CD14-positive monocyte (primary cell): ENCODE measurements at regions not wholly inside any gene's neighbourhood (a gene's known extent, or its start where the extent isn't known, plus 50 kb on each side); places are given as distances from the start of the nearest gene placed in this dataset.

ENCODE experiments used
- DNase-seq, 3 donors: peaks; one replicate each; pipeline ENCODE4 v3.0.0-alpha.2; 2011 to 2022
- H2AFZ ChIP-seq: 2 replicates; pipeline ENCODE4 v1.6.0; 2012; ENCODE audit warnings: mild to moderate bottlenecking, low read depth, low read length, inconsistent platforms; ENCODE audit not compliant: insufficient read depth, poor library complexity, severe bottlenecking
- H3K27ac ChIP-seq, 2 donors: 1 replicate in 1 of 2; 2 replicates in 1 of 2; pipeline ENCODE4 v1.5.1; 2012 to 2013; ENCODE audit warnings: low read length in 2 of 2, control low read depth in 1 of 2, inconsistent platforms in 1 of 2, low read depth in 1 of 2, mild to moderate bottlenecking in 1 of 2
- H3K27me3 ChIP-seq, 2 donors: one replicate each; pipeline versions ENCODE4 v1.6.0 to v1.6.1; 2011 to 2013; ENCODE audit warnings: low read length in 2 of 2; ENCODE audit not compliant: control insufficient read depth in 2 of 2, insufficient read depth in 2 of 2
- H3K36me3 ChIP-seq, 2 donors: replicated peaks in 1 of 2; 1 replicate in 1 of 2; 2 replicates in 1 of 2; pipeline versions ENCODE4 v1.5.1 to v1.6.1; 2012 to 2013; ENCODE audit warnings: low read length in 2 of 2, control low read depth in 1 of 2, inconsistent platforms in 1 of 2, mild to moderate bottlenecking in 1 of 2; ENCODE audit not compliant: insufficient read depth in 2 of 2, control insufficient read depth in 1 of 2
- H3K4me1 ChIP-seq, 2 donors: 1 replicate in 1 of 2; 2 replicates in 1 of 2; pipeline versions ENCODE4 v1.5.1 to v1.6.1; 2012 to 2013; ENCODE audit warnings: low read length in 2 of 2, control low read depth in 1 of 2, inconsistent platforms in 1 of 2, mild to moderate bottlenecking in 1 of 2, moderate library complexity in 1 of 2; ENCODE audit not compliant: insufficient read depth in 2 of 2, control insufficient read depth in 1 of 2
- H3K4me2 ChIP-seq: replicated peaks from 2 replicates; pipeline ENCODE3; 2012; ENCODE audit warnings: low read length, moderate library complexity, mild to moderate bottlenecking; ENCODE audit not compliant: poor library complexity, severe bottlenecking; ENCODE audit errors: extremely low read depth
- H3K4me3 ChIP-seq, 3 experiments: fragments of 200-600 bp in 1 of 3; sonication (generic) in 1 of 3; replicated peaks in 1 of 3; 1 replicate in 2 of 3; 2 replicates in 1 of 3; pipeline ENCODE4 v1.5.1; 2011 to 2013; ENCODE audit warnings: low read length in 3 of 3, mild to moderate bottlenecking in 3 of 3, control low read depth in 2 of 3, low read depth in 2 of 3, inconsistent platforms in 1 of 3, moderate library complexity in 1 of 3
- H3K79me2 ChIP-seq: 2 replicates; pipeline ENCODE4 v1.6.0; 2012; ENCODE audit warnings: mild to moderate bottlenecking, control low read depth, inconsistent platforms, low read length, moderate library complexity; ENCODE audit not compliant: insufficient read depth
- H3K9ac ChIP-seq: 2 replicates; pipeline ENCODE4 v1.6.0; 2017; ENCODE audit warnings: low read length, mild to moderate bottlenecking; ENCODE audit not compliant: insufficient read depth, poor library complexity, severe bottlenecking
- H3K9me3 ChIP-seq, 2 donors: replicated peaks in 1 of 2; 1 replicate in 1 of 2; 2 replicates in 1 of 2; pipeline versions ENCODE4 v1.5.1 to v1.6.1; 2012 to 2013; ENCODE audit warnings: low read length in 2 of 2, control low read depth in 1 of 2; ENCODE audit not compliant: control insufficient read depth in 1 of 2, insufficient read depth in 1 of 2
- H4K20me1 ChIP-seq: 2 replicates; pipeline ENCODE4 v1.6.0; 2012; ENCODE audit warnings: mild to moderate bottlenecking, low read length, control low read depth, moderate library complexity; ENCODE audit not compliant: insufficient read depth
- H3K27ac Mint-ChIP-seq, 7 donors: one replicate each; pipeline ENCODE4 v1.8.0; 2020; ENCODE audit warnings: mild to moderate bottlenecking in 7 of 7, mixed read lengths in 7 of 7, moderate library complexity in 6 of 7, inconsistent platforms in 2 of 7
- H3K27me3 Mint-ChIP-seq, 3 donors: one replicate each; pipeline ENCODE4 v1.8.0; 2021 to 2022; ENCODE audit warnings: low read depth in 3 of 3, mild to moderate bottlenecking in 3 of 3, mixed read lengths in 3 of 3, moderate library complexity in 3 of 3, inconsistent platforms in 1 of 3
- H3K36me3 Mint-ChIP-seq, 2 donors: one replicate each; pipeline ENCODE4 v1.8.0; 2020; ENCODE audit warnings: mixed read lengths in 2 of 2, inconsistent platforms in 1 of 2, mild to moderate bottlenecking in 1 of 2
- H3K4me1 Mint-ChIP-seq: one replicate; pipeline ENCODE4 v1.8.0; 2020; ENCODE audit warnings: mild to moderate bottlenecking, mixed read lengths
- H3K4me3 Mint-ChIP-seq, 2 donors: one replicate each; pipeline ENCODE4 v1.8.0; 2020; ENCODE audit warnings: mild to moderate bottlenecking in 2 of 2, mixed read lengths in 2 of 2, moderate library complexity in 1 of 2
- H3K9me3 Mint-ChIP-seq, 7 donors: one replicate each; pipeline ENCODE4 v1.8.0; 2020 to 2022; ENCODE audit warnings: mixed read lengths in 7 of 7, mild to moderate bottlenecking in 6 of 7, moderate library complexity in 6 of 7, inconsistent platforms in 2 of 7
- WGBS: methylation state at CpG from one replicate; pipeline ENCODE4 v1.1.5; 2013; ENCODE audit warnings: missing lambda C conversion rate; ENCODE audit not compliant: insufficient coverage; 5-methylcytosine and 5-hydroxymethylcytosine counted together
- intact Hi-C, 2 donors: fragments of 100-400 bp; cut with micrococcal nuclease; formaldehyde crosslinking; loops; one replicate each; pipeline versions ENCODE4 v1.15.0 to v1.15.1; 2023
- TF ChIP-seq, protein P1 (sequence below): fragments of 200-600 bp; IDR thresholded peaks from one replicate; pipeline ENCODE4 v1.8.0; 2022; ENCODE audit warnings: antibody characterized with exemption, mild to moderate bottlenecking

DNA sequence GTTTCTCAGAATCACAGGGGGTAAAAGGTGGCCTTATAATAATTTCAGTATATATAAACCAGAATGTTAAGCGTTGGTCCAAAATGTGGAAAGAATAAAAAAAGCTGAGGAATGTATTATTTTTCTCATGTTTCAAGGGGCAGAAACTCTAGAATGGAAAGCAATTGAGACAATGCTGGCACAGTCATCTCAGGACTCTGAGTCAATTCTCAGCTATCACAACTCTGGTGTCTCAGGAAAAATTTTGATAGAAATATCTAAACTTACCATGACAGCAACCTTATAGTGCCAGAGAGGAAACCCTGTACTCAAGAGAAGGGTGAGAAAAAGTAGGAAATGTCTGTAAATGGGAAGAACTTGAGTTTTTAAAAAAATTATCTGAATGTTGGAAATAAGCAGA, 1189.4 kb upstream of the NUDT12 start:
- H3K4me3 Mint-ChIP-seq = no peak overlapping the region
- Histone ChIP-seq H3K79me2 (no peaks in the 10 kb centered on the region), H3K4me1 (no peaks in the 10 kb centered on the region), H3K4me3 (no peak overlapping the region), H3K9me3 (peaks cover 4 to 5% of the 10 kb centered on the region in 2 donors), H3K4me2 (no peak overlapping the region), H3K36me3 (no peaks in the 10 kb centered on the region), H3K27me3 (no peaks in the 10 kb centered on the region), H3K27ac (no peak overlapping the region), H4K20me1 (no peaks in the 10 kb centered on the region), H3K9ac (no peak overlapping the region), H2AFZ (no peak overlapping the region)
- H3K4me1 Mint-ChIP-seq = no peaks in the 10 kb centered on the region
- no peak overlapping the region for H3K27ac Mint-ChIP-seq
- no peaks in the 10 kb centered on the region for H3K36me3 Mint-ChIP-seq
- no CpG with 5 or more reads among the region's 1 CpG for WGBS
- no peaks in the 10 kb centered on the region for H3K27me3 Mint-ChIP-seq
- TF ChIP-seq, protein P1, sequence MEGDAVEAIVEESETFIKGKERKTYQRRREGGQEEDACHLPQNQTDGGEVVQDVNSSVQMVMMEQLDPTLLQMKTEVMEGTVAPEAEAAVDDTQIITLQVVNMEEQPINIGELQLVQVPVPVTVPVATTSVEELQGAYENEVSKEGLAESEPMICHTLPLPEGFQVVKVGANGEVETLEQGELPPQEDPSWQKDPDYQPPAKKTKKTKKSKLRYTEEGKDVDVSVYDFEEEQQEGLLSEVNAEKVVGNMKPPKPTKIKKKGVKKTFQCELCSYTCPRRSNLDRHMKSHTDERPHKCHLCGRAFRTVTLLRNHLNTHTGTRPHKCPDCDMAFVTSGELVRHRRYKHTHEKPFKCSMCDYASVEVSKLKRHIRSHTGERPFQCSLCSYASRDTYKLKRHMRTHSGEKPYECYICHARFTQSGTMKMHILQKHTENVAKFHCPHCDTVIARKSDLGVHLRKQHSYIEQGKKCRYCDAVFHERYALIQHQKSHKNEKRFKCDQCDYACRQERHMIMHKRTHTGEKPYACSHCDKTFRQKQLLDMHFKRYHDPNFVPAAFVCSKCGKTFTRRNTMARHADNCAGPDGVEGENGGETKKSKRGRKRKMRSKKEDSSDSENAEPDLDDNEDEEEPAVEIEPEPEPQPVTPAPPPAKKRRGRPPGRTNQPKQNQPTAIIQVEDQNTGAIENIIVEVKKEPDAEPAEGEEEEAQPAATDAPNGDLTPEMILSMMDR = no peak
- DNase-seq = no peak
- peaks cover 2 to 9% (median 3%) of the 10 kb centered on the region in 7 donors for H3K9me3 Mint-ChIP-seq
- intact Hi-C loops = no loop called here

DNA sequence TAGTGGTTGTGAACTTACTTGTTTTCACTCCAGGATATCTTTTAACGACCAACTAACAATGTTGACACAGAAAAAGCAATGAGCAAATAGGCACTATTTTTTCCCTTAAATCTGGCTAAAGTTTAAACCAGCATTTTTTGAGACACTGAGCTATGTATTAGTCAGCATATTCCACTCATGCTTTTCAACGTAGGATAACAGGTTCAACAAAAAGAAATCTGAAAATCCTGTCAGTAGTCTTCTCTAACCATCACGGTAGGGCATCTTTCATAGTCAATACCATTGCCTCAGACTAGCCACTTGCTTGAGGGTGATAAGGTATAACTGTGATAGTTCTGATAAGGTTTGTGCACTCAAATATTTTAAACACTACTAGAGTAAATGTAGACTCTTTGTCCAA, 1177.3 kb upstream of the NUDT12 start:
- no peak overlapping the region for H3K4me3 Mint-ChIP-seq
- no peak for DNase-seq
- no peak overlapping the region for H3K27ac Mint-ChIP-seq
- H3K4me1 Mint-ChIP-seq = no peaks in the 10 kb centered on the region
- no peaks in the 10 kb centered on the region for H3K27me3 Mint-ChIP-seq
- TF ChIP-seq, protein P1 = no peak
- H3K36me3 Mint-ChIP-seq = no peaks in the 10 kb centered on the region
- no CpG with 5 or more reads among the region's 3 CpGs for WGBS
- intact Hi-C loops = no loop called here
- no peaks in the 10 kb centered on the region for H3K27me3 ChIP-seq
- no peak overlapping the region for H3K4me2 ChIP-seq
- H3K79me2 ChIP-seq = no peaks in the 10 kb centered on the region
- H3K36me3 ChIP-seq = no peaks in the 10 kb centered on the region
- no peak overlapping the region for H3K4me3 ChIP-seq
- H2AFZ ChIP-seq = no peak overlapping the region
- H3K9me3 Mint-ChIP-seq = peaks cover 0 to 8% (median 2%) of the 10 kb centered on the region in 7 donors
- no peak overlapping the region for H3K9ac ChIP-seq
- H3K9me3 ChIP-seq = peaks cover 0 to 7% of the 10 kb centered on the region in 2 donors
- no peak overlapping the region for H3K27ac ChIP-seq
- no peaks in the 10 kb centered on the region for H4K20me1 ChIP-seq
- H3K4me1 ChIP-seq = no peaks in the 10 kb centered on the region
